Activated CD4-positive, alpha-beta T cell treated with anti-CD3 and anti-CD28 coated beads, Interleukin-2, amount 10 ng/mL, durations not matched to agents 24 days and 14 days (primary cell): ENCODE measurements at regions not wholly inside any gene's neighbourhood (a gene's known extent, or its start where the extent isn't known, plus 50 kb on each side); places are given as distances from the start of the nearest gene placed in this dataset.

Source experiments
- DNase-seq: peaks from one replicate; pipeline ENCODE4 v3.0.0; 2022
- H3K27ac Mint-ChIP-seq: one replicate; pipeline ENCODE4 v1.8.0; 2022; ENCODE audit warnings: mild to moderate bottlenecking, mixed read lengths
- H3K27me3 Mint-ChIP-seq: one replicate; pipeline ENCODE4 v1.8.0; 2022; ENCODE audit warnings: mixed read lengths
- H3K36me3 Mint-ChIP-seq: one replicate; pipeline ENCODE4 v1.8.0; 2022; ENCODE audit warnings: low read depth, mild to moderate bottlenecking, mixed read lengths
- H3K4me1 Mint-ChIP-seq: one replicate; pipeline ENCODE4 v1.8.0; 2021; ENCODE audit warnings: mixed read lengths
- H3K4me3 Mint-ChIP-seq: one replicate; pipeline ENCODE4 v1.8.0; 2022; ENCODE audit warnings: mild to moderate bottlenecking, moderate library complexity, mixed read lengths
- H3K9me3 Mint-ChIP-seq: one replicate; pipeline ENCODE4 v1.8.0; 2021; ENCODE audit warnings: mixed read lengths
- intact Hi-C: fragments of 100-400 bp; cut with micrococcal nuclease; formaldehyde crosslinking; loops from one replicate; pipeline ENCODE4 v1.15.1; 2023

DNA sequence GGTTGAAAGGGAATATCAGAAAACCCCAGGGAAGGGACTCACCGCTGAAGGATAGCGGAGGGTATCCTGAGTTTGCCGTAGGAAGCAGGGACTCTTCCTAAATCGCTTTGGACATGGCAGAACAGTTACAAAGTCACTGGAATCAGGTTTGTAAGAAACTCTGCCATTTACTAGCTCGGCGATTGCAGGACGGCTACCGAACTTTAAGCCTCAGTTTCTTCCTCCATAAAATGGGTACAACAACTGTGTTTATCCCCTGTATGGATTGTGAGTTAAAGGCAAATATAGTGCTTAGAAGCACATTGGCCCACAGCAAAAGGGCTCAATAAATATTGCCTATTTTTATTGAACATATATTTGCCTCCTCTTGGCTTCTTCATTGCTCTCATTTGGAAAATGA is 90.6 kb downstream of the MAF start:
- no peak overlapping the region for H3K27ac Mint-ChIP-seq
- no peaks in the 10 kb centered on the region for H3K9me3 Mint-ChIP-seq
- H3K4me3 Mint-ChIP-seq: no peak overlapping the region
- intact Hi-C loops: no loop called here
- no peaks in the 10 kb centered on the region for H3K36me3 Mint-ChIP-seq
- H3K4me1 Mint-ChIP-seq: no peaks in the 10 kb centered on the region
- no peak for DNase-seq
- peaks cover 5% of the 10 kb centered on the region for H3K27me3 Mint-ChIP-seq

DNA sequence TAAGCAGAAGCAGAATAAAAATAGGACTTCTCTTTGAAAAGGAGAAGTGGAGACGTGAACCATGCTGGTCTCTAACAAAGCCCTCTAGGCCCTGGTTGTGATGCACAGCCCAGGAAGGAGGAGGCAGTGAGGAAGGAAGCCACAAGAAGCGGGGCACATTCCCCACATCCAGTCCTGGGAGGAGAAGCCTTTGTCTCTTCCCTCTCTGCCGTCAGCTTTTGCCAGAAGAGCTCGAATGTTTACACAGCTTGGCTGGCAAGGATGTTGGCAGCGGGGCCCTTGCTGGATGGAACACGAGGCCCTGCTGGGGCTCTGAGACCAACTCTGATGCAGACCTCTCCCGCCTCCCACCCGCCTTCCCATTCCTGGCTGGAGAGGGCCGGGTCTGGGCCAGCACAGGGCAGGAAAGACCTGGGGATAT is 91.3 kb downstream of the MAF start:
- no peak overlapping the region for H3K27ac Mint-ChIP-seq
- H3K27me3 Mint-ChIP-seq: peaks cover 7% of the 10 kb centered on the region
- H3K4me1 Mint-ChIP-seq: no peaks in the 10 kb centered on the region
- no peaks in the 10 kb centered on the region for H3K9me3 Mint-ChIP-seq
- H3K4me3 Mint-ChIP-seq: no peak overlapping the region
- intact Hi-C loops: no loop called here
- DNase-seq: no peak
- no peaks in the 10 kb centered on the region for H3K36me3 Mint-ChIP-seq

DNA sequence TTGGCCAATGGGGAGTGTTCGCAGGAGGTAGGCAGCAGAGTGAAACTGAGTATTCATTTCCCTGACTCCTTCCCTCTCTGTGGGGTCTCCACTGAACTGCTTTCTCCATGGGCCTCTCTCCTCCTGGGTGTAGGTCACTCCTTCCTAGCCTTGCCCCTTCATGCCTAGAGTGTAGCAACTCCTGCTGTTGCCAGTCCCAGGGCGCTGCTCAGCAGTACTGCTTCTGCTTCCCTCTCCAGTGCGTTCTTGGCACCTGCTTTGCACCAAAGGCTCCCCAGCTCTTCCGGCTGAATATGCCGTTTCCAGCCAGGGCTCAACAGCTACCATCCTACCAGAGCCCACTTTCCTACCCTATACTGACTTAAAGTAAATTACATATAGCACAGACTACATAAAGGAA is 92.2 kb downstream of the MAF start:
- Mint-ChIP-seq H3K36me3 (no peaks in the 10 kb centered on the region), H3K9me3 (no peaks in the 10 kb centered on the region), H3K4me3 (no peak overlapping the region), H3K27ac (no peak overlapping the region), H3K4me1 (no peaks in the 10 kb centered on the region), H3K27me3 (peaks cover 7% of the 10 kb centered on the region)
- DNase-seq: no peak
- intact Hi-C loops: no loop called here

DNA sequence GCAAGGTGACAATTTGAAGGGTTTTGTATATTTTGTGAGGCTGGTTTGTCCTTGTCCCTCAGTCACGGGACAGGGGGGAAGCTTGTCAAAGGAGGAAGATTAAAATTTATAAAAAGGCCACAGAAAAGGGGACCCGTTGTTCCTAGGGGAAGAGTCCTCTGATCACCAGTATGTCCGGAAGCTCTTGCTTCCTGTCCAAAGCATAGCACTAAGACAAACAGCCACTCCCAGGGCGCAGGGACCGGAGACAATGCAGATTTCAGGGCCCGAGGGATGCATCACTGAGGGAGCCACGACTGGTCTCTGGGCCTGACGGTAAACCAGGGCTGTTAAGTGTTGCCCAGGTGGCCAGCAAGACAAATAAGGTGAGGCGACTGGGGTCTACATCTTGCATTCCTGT is 95.2 kb downstream of the MAF start:
- Mint-ChIP-seq H3K9me3 (no peaks in the 10 kb centered on the region), H3K4me3 (no peak overlapping the region), H3K4me1 (no peaks in the 10 kb centered on the region), H3K27me3 (peaks cover 6% of the 10 kb centered on the region), H3K27ac (no peak overlapping the region), H3K36me3 (no peaks in the 10 kb centered on the region)
- intact Hi-C loops: no loop called here
- no peak for DNase-seq

DNA sequence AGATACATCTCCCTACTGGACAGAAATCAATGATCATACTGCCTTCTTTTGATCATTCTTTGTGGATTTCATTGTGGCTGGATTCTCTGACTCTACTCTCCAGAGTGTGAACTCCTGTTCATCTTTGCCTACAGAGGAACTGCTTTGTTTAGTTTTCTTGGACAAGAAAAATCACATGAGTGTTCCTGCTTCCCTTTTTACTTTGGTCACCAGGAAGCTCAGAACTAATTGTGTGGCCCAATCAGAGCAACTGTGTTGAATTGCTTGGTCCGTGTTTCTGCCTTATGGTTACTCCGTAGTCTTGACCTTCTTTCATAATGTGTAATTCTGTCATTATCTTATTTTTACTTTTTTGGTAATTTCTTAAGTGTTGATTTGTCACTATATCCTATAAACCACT is 97.0 kb downstream of the MAF start:
- no peak overlapping the region for H3K27ac Mint-ChIP-seq
- no peaks in the 10 kb centered on the region for H3K4me1 Mint-ChIP-seq
- H3K9me3 Mint-ChIP-seq: peaks cover 9% of the 10 kb centered on the region
- DNase-seq: no peak
- intact Hi-C loops: no loop called here
- no peaks in the 10 kb centered on the region for H3K36me3 Mint-ChIP-seq
- H3K4me3 Mint-ChIP-seq: no peak overlapping the region
- H3K27me3 Mint-ChIP-seq: peaks cover 8% of the 10 kb centered on the region

DNA sequence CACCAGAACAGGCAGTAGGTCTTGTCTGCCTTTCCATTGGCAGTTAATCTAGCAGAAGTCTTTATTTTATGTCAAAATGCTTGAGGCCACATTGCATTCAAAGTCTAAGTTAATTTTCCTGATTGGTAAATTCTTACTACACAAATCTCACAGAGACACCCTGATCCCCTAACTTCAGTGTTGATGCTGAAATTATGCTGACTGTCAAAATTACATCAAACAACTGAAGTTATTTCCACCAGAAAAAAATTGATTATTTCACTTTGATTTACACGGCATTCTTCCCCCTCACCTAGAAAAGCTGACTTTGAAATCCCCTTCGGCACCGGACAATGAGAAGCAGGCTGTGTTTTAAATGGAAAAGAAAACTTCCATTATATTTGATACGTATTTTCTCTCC is 99.1 kb downstream of the MAF start:
- Mint-ChIP-seq H3K36me3 (no peaks in the 10 kb centered on the region), H3K4me1 (no peaks in the 10 kb centered on the region), H3K4me3 (no peak overlapping the region), H3K9me3 (peaks cover 17% of the 10 kb centered on the region), H3K27me3 (peaks cover 8% of the 10 kb centered on the region), H3K27ac (no peak overlapping the region)
- DNase-seq: no peak
- intact Hi-C loops: no loop called here

DNA sequence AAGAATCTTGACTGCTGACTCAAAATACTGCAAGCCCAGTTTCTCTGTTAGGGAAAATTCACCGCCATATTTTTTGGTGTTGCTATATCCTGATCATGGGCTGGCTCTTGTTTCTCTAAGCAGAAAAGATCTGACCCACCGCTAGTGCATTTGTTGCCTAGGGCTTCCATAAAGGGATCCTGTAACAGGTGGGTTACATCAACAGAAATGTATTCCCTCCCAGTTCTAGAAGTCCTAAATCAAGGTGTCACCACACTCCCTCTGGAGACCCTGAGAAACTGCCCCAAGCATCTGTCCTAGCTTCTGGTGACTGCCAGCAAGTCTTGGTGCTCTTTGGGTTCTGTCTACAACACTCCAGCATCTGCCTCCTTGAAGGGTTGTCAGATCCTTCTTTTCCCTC is 99.7 kb downstream of the MAF start:
- intact Hi-C loops: no loop called here
- H3K27ac Mint-ChIP-seq: no peak overlapping the region
- no peak for DNase-seq

DNA sequence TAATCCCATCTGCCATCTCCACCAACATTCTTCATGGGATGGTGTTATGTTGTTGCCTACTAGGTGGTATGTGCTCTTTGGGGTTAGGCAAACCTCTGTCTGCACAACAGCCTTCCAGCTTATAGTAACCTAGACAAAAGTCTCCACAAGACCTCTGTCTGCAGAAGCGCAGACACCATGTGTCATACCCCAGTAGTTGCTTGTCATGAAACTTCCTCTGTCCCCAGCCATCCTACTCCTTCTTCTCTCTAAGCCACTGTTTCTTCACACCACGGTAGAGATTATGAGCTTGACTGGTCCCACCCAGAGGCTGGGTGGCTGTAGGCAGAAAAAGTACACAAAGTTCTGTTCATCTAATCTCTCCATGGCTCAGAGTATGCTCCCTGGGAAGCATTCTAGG is 100.3 kb downstream of the MAF start:
- no peak for DNase-seq
- intact Hi-C loops: no loop called here
- H3K4me1 Mint-ChIP-seq: no peaks in the 10 kb centered on the region
- no peaks in the 10 kb centered on the region for H3K36me3 Mint-ChIP-seq
- H3K4me3 Mint-ChIP-seq: no peak overlapping the region
- peaks cover 8% of the 10 kb centered on the region for H3K27me3 Mint-ChIP-seq
- no peak overlapping the region for H3K27ac Mint-ChIP-seq
- peaks cover 17% of the 10 kb centered on the region for H3K9me3 Mint-ChIP-seq

More for the DNA sequence above, 99.7 kb downstream of the MAF start:
- Mint-ChIP-seq H3K27me3 (peaks cover 8% of the 10 kb centered on the region), H3K4me3 (no peak overlapping the region), H3K4me1 (no peaks in the 10 kb centered on the region), H3K9me3 (peaks cover 17% of the 10 kb centered on the region), H3K36me3 (no peaks in the 10 kb centered on the region)

DNA sequence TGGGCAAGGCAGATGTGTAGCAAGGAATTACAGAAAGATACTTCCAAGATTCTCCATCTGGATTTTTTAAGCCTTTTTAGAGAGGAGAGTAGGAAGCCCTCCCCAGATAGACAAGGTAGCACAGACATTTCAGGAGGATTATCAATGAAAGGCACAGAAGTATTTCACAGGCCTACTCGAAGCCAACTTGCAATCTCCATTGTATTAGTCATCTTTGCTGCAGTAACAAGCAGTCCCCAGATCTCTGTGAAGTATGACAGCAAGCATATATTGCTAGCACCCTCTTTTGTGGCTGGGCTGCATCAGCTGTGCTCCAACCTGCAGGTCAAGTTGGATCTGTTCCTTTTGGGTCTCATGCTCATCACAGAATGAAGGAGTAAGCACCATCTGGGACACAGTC is 101.6 kb downstream of the MAF start:
- no peak overlapping the region for H3K27ac Mint-ChIP-seq
- peaks cover 6% of the 10 kb centered on the region for H3K27me3 Mint-ChIP-seq
- no peak for DNase-seq
- no peaks in the 10 kb centered on the region for H3K36me3 Mint-ChIP-seq
- H3K9me3 Mint-ChIP-seq: peaks cover 22% of the 10 kb centered on the region
- intact Hi-C loops: no loop called here
- no peak overlapping the region for H3K4me3 Mint-ChIP-seq
- no peaks in the 10 kb centered on the region for H3K4me1 Mint-ChIP-seq

DNA sequence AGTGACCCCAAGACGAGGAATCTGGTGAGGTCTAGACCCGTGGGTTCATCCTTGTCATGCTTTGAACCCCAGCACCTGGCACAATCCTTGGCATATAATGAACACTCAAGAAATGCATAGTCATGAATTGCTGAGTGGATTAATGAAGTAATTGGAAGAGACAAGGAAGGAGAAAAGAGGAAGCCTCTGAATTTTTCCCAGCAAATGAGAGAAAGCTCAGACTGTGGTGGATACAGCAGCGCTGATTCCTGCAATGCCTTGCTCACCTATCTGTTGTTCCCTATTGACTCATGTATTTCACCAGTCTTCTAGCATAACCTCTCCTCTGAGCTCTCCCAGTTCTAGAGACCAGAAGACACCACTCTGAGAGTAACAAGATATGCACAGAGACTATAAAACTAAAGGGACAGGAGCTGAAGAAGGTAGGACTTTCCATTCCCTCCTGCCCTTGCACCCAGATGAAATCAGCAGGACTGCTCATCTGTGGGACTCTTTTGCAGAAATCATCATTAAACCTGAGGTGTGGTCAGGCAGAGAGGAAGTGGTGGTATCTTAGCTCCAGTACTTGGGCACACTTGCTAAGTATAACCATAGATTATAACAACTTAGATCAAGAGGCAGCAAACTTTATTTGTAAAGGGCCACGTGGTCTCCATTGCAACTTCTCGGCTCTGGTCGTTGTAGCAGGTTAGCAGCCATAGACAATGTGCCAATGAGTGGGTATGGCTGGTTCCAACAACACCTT is 102.8 kb downstream of the MAF start:
- no peak for DNase-seq
- no peaks in the 10 kb centered on the region for H3K4me1 Mint-ChIP-seq

DNA sequence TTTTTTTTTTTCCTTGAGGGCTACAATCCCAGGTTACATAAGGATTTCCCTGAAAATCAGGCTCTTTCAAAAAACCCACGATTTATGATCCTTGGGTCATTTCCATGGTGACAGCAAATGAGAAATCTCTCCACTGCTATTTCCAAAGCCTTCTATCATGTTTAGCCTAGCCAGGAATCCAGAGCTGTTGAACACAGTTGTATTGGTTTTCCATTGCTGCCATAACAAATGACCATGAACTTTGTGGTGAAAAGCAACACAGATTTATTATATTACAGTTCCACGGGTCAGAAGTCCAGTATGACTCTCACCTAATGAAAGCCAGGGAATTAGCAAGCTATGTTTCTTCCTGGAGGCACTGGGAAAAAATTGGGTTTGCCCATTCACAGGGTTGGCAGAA is 106.6 kb downstream of the MAF start:
- intact Hi-C loops: no loop called here
- no peak for DNase-seq
- Mint-ChIP-seq H3K9me3 (peaks cover 20% of the 10 kb centered on the region), H3K4me1 (peaks cover 4% of the 10 kb centered on the region), H3K27ac (no peak overlapping the region), H3K36me3 (no peaks in the 10 kb centered on the region), H3K4me3 (no peak overlapping the region), H3K27me3 (peaks cover 5% of the 10 kb centered on the region)

More for the DNA sequence above, 102.8 kb downstream of the MAF start:
- intact Hi-C loops: no loop called here
- no peak overlapping the region for H3K27ac Mint-ChIP-seq
- no peak overlapping the region for H3K4me3 Mint-ChIP-seq
- H3K27me3 Mint-ChIP-seq: peaks cover 2% of the 10 kb centered on the region
- peaks cover 22% of the 10 kb centered on the region for H3K9me3 Mint-ChIP-seq
- H3K36me3 Mint-ChIP-seq: no peaks in the 10 kb centered on the region

DNA sequence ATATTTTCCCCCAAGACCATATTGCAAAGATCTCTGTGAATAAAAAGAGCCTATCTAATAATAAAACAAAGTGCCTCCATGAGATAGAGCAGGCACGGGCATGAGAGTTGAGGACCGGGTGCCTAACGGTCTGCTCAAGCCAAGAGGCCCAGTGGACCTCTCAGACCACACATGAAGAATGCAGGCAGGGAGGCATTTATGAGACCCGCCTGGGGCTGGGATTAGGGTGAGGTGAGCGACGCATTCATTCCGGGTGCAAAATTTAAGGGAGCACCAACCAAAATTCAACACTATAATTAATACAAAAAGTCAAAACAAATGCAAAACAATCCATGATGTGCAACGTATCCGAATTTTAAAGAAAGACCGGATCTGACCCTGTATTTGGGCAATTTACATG is 108.5 kb downstream of the MAF start:
- Mint-ChIP-seq H3K27ac (no peak overlapping the region), H3K36me3 (no peaks in the 10 kb centered on the region), H3K4me3 (no peak overlapping the region), H3K9me3 (peaks cover 13% of the 10 kb centered on the region), H3K27me3 (peaks cover 6% of the 10 kb centered on the region), H3K4me1 (peaks cover 4% of the 10 kb centered on the region)
- no peak for DNase-seq
- intact Hi-C loops: no loop called here

DNA sequence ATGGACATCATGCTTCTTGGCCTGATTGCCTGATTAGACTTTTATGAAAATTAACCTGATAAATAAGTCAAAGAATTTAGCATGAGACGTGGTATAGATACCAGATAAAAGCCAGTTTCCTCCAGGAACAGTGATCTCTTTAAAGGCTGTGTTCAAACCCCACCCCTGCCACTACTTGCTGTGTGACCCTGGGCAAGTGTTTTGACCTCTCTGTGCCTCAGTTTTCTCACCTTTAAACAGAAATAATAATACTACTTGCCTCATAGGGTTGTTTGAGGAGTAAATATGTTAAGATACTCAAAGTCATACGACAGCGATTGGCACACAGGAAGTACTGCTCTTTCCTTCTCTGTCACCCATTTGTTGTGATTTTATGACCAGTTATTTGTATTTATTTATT is 115.5 kb downstream of the MAF start:
- Mint-ChIP-seq H3K27ac (no peak overlapping the region), H3K36me3 (no peaks in the 10 kb centered on the region), H3K4me1 (no peaks in the 10 kb centered on the region), H3K27me3 (peaks cover 9% of the 10 kb centered on the region), H3K9me3 (peaks cover 11% of the 10 kb centered on the region), H3K4me3 (no peak overlapping the region)
- DNase-seq: no peak
- intact Hi-C loops: no loop called here

DNA sequence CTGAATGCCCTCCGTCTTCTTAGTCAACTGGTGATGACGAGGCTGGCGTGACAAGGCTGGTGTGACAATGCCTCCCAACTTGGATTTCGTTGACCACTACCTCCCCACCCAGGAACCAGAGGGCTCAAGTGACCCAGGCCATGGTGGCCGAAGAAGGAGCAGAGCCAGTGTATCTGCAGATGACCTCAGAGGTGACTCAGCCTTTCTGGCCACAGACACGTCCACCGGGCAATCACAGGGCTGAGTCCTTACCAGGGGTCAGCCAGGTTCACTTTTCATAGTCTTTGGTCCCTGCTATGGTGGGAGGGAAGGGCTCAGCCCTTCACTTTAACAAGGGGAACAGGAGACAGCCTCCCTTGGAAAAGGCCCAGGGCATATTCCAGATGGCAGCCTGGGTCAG is 116.3 kb downstream of the MAF start:
- no peak overlapping the region for H3K4me3 Mint-ChIP-seq
- intact Hi-C loops: no loop called here
- H3K27me3 Mint-ChIP-seq: peaks cover 9% of the 10 kb centered on the region
- H3K9me3 Mint-ChIP-seq: peaks cover 9% of the 10 kb centered on the region
- no peak for DNase-seq
- H3K36me3 Mint-ChIP-seq: no peaks in the 10 kb centered on the region
- H3K27ac Mint-ChIP-seq: no peak overlapping the region
- H3K4me1 Mint-ChIP-seq: no peaks in the 10 kb centered on the region

DNA sequence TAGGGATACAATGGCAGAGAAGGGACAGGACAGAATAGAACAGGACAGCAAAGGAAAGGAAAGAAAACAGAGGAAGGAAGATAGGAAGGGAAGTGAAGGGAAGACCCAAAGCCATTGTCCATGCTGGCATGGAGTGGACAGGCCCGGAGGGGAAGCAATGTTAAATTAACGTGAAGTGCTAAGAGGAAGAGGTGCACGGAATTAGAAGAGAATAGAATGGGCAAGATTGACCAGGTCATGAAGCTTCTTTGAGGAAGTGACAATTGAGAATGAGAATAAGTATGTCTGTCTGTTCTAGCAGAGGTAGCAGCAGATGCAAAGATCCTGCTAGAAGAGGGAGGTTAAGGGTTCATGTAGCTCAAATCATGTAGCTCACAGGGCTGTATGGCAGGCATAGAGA is 117.2 kb downstream of the MAF start:
- intact Hi-C loops: no loop called here
- Mint-ChIP-seq H3K36me3 (no peaks in the 10 kb centered on the region), H3K9me3 (peaks cover 5% of the 10 kb centered on the region), H3K4me1 (no peaks in the 10 kb centered on the region), H3K27ac (no peak overlapping the region), H3K27me3 (peaks cover 9% of the 10 kb centered on the region), H3K4me3 (no peak overlapping the region)
- no peak for DNase-seq
